ENCODE measurements at regions not wholly inside any gene's neighbourhood (a gene's known extent, or its start where the extent isn't known, plus 50 kb on each side); places are given as distances from the start of the nearest gene placed in this dataset.
A peak's percentile ranks its signal among the peaks of the same experiment; 100 is the strongest.
"Not testable (repeated sequence)": the region's sequence is repeated elsewhere in the genome, so short reads cannot be mapped to it uniquely, and the experiment has no call there.

GRCh38 chr2:107112561-107112960, 226.6 kb upstream of the ST6GAL2 start:
- no peak for DNase-seq

GRCh38 chr2:107128381-107128780, 242.4 kb upstream of the ST6GAL2 start:
- no peak for DNase-seq

GRCh38 chr2:107132070-107132469, 246.1 kb upstream of the ST6GAL2 start:
- no peak for DNase-seq

GRCh38 chr2:107132746-107133145, 246.8 kb upstream of the ST6GAL2 start:
- DNase-seq = no peak

- no peak for DNase-seq
Measured at GRCh38 chr2:107133412-107133811, 247.4 kb upstream of the ST6GAL2 start.

- no peak for DNase-seq
Measured at GRCh38 chr2:107136733-107137132, 250.8 kb upstream of the ST6GAL2 start.

- DNase-seq = no peak
Measured at GRCh38 chr2:107137706-107138105, 251.7 kb upstream of the ST6GAL2 start.

GRCh38 chr2:107146181-107146580, 260.2 kb upstream of the ST6GAL2 start:
- no peak for DNase-seq

- not testable (repeated sequence) for DNase-seq
Measured at GRCh38 chr2:107146645-107147044, 260.7 kb upstream of the ST6GAL2 start.

- no peak for DNase-seq
Measured at GRCh38 chr2:107148055-107148454, 262.1 kb upstream of the ST6GAL2 start.

- no peak for DNase-seq
Measured at GRCh38 chr2:107148496-107148895, 262.5 kb upstream of the ST6GAL2 start.

- DNase-seq = no peak
Measured at GRCh38 chr2:107160640-107161239, 274.8 kb upstream of the ST6GAL2 start.

GRCh38 chr2:107168141-107168540, 282.2 kb upstream of the ST6GAL2 start:
- DNase-seq = no peak

- no peak for DNase-seq
Measured at GRCh38 chr2:107174171-107174570, 288.2 kb upstream of the ST6GAL2 start.

- DNase-seq = no peak
Measured at GRCh38 chr2:107182981-107183380, 297.0 kb upstream of the ST6GAL2 start.

- no peak for DNase-seq
Measured at GRCh38 chr2:107187870-107188269, 301.9 kb upstream of the ST6GAL2 start.

GRCh38 chr2:107195631-107196030, 309.7 kb upstream of the ST6GAL2 start:
- DNase-seq = no peak

GRCh38 chr2:107197594-107198294, 311.8 kb upstream of the ST6GAL2 start:
- no peak for DNase-seq

- DNase-seq = no peak
Measured at GRCh38 chr2:107202962-107203591, 317.1 kb upstream of the ST6GAL2 start.

GRCh38 chr2:107215401-107216350, 329.7 kb upstream of the ST6GAL2 start:
- no peak for DNase-seq

- no peak for DNase-seq
Measured at GRCh38 chr2:107218208-107218607, 332.2 kb upstream of the ST6GAL2 start.

GRCh38 chr2:107222466-107222865, 336.5 kb upstream of the ST6GAL2 start:
- DNase-seq = peak; percentile 13
